Colonic mucosa (tissue), 4 donors: ENCODE measurements at regions not wholly inside any gene's neighbourhood (a gene's known extent, or its start where the extent isn't known, plus 50 kb on each side); places are given as distances from the start of the nearest gene placed in this dataset.

Source experiments
- DNase-seq: peaks from one replicate; pipeline ENCODE4 v3.0.0-alpha.2; 2020
- H3K27ac ChIP-seq: fragments of 200-600 bp; one replicate; pipeline ENCODE4 v1.8.0; 2021
- H3K27me3 ChIP-seq: fragments of 200-600 bp; one replicate; pipeline ENCODE4 v1.8.0; 2021
- H3K36me3 ChIP-seq: fragments of 200-600 bp; one replicate; pipeline ENCODE4 v1.8.0; 2021
- H3K4me1 ChIP-seq: fragments of 200-600 bp; one replicate; pipeline ENCODE4 v1.8.0; 2021; ENCODE audit warnings: mild to moderate bottlenecking
- H3K4me3 ChIP-seq: fragments of 200-600 bp; one replicate; pipeline ENCODE4 v1.8.0; 2021
- H3K9ac ChIP-seq, 2 donors: one replicate each; pipeline ENCODE4 v1.7.0; 2013; ENCODE audit warnings: control low read depth in 2 of 2, low read depth in 2 of 2, low read length in 2 of 2
- H3K9me3 ChIP-seq: fragments of 200-600 bp; one replicate; pipeline ENCODE4 v1.8.0; 2021
- CTCF ChIP-seq: fragments of 200-600 bp; IDR thresholded peaks from one replicate; pipeline ENCODE4 v1.8.0; 2022; ENCODE audit warnings: antibody characterized with exemption, mild to moderate bottlenecking
- intact Hi-C: fragments of 100-400 bp; cut with DNase I; formaldehyde crosslinking; loops from one replicate; pipeline ENCODE4 v1.14.1; 2022
- donor health status: healthy.
- donor health status: DM: no; HTN: no; CAD: no.
- donor health status: DM: no; HTN: no; CAD: no.

DNA sequence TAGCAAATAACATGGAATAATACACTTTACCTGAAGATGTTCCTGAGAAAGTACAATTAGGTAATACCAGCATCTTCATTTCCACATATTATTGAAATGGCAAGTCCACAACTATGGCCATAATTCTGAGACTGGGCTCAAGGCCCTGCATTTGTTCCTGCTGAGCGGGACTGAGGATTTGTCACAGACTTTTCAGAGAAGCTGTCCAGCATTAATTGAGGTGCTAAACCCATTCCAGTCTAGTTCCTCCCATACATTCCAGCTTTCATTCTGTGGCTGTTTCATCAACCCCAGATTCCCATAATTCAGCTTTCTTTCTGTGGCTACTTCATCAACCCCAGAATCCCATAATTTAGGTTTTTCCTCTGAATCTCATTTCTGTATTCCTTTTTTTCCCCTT lies 293.4 kb upstream of the GBE1 start:
- intact Hi-C loops = no loop called here
- Histone ChIP-seq H3K27me3 (no peaks in the 10 kb centered on the region), H3K9me3 (no peaks in the 10 kb centered on the region), H3K36me3 (no peaks in the 10 kb centered on the region), H3K9ac (no peak overlapping the region), H3K4me3 (no peak overlapping the region), H3K27ac (no peak overlapping the region), H3K4me1 (no peaks in the 10 kb centered on the region)
- DNase-seq = no peak
- TF ChIP-seq CTCF = no peak

DNA sequence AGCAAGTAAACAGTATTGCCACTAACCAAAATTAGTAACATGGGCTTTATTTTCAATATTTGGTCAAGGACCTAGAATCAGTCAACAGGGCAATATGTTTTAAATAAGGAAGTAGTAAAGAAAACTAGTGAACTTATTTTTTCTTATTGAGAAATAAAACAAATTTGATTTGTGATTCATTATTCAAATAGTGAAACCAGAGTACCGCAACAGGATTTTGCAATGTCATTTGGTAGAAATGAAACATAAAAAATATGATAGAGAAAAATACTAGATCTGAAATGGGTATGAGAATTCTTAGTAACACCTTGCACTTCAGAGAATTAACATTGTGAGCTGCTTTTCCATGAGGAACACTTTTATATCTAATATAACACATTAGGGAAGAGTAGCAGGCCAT lies 291.8 kb upstream of the GBE1 start:
- Histone ChIP-seq H3K27ac (no peak overlapping the region), H3K9me3 (no peaks in the 10 kb centered on the region), H3K36me3 (no peaks in the 10 kb centered on the region), H3K9ac (no peak overlapping the region), H3K4me3 (no peak overlapping the region), H3K27me3 (no peaks in the 10 kb centered on the region), H3K4me1 (no peaks in the 10 kb centered on the region)
- no peak for TF ChIP-seq CTCF
- intact Hi-C loops = no loop called here
- no peak for DNase-seq

GRCh38 chr3:82050382-82050781 lies 288.9 kb upstream of the GBE1 start:
- Histone ChIP-seq H3K27me3 (no peaks in the 10 kb centered on the region), H3K36me3 (no peaks in the 10 kb centered on the region), H3K4me3 (no peak overlapping the region), H3K4me1 (no peaks in the 10 kb centered on the region), H3K27ac (no peak overlapping the region), H3K9ac (no peak overlapping the region), H3K9me3 (no peaks in the 10 kb centered on the region)
- TF ChIP-seq CTCF = no peak
- intact Hi-C loops = no loop called here
- DNase-seq = no peak

DNA sequence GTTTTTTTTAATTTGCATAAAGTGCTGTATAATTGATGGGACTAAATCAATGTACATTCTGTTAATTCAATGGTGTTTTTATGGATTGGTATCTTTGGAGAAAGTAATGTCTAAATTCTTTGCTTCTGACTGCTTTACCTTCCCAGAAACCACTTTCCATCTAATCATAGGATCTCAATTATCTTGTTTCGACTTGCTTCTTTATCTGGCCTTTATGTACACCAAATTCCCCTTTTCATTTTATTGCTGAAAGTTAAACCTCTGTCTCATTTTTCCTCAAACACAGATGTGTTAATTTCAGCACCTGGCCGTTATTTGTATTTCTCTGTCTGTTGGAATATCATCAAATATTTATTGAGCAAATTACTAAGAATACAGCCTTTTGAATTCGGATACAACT lies 287.3 kb upstream of the GBE1 start:
- Histone ChIP-seq H3K9ac (no peak overlapping the region), H3K4me3 (no peak overlapping the region), H3K9me3 (no peaks in the 10 kb centered on the region), H3K36me3 (no peaks in the 10 kb centered on the region), H3K4me1 (no peaks in the 10 kb centered on the region), H3K27me3 (no peaks in the 10 kb centered on the region), H3K27ac (no peak overlapping the region)
- DNase-seq = no peak
- no peak for TF ChIP-seq CTCF
- intact Hi-C loops = no loop called here

DNA sequence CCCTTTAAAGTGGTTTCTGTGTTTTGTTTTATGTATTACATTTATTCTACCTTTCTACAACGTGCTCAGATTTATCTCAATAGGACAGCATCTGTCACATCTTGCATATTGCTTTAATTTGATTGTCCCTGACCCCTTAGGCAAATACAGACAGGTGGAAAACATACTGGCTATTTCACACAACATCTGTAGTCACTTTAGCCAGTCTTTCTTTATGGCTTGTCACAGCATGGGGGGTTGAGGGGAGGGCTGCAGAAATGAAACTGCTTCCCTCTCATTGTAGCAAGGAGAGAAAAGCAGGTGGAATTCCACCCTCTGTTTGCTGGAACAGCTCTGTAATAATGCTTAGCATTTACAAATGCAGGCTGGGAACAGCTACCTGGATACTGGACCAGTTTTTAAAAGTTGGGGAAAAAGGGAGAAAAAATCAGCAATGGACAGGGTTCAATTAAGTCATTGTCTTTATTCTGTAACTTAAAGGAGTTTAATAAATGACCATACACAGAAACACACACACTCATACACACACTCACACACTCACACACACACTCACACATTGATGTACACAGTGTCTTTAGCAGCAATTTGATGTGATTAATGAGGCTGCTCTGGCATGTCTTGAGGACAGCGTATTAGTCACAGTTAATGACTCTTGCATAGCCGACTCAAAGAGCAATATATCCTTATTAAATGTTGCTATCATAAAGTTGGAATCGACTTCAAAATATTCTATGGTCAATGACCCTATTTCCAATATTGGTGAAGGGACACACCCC lies 283.7 kb upstream of the GBE1 start:
- Histone ChIP-seq H3K4me1 (no peaks in the 10 kb centered on the region), H3K4me3 (no peak overlapping the region), H3K9ac (no peak overlapping the region), H3K36me3 (no peaks in the 10 kb centered on the region), H3K27me3 (no peaks in the 10 kb centered on the region), H3K27ac (no peak overlapping the region), H3K9me3 (no peaks in the 10 kb centered on the region)
- TF ChIP-seq CTCF = no peak
- DNase-seq = no peak
- intact Hi-C loops = no loop called here
